ENCODE measurements at regions not wholly inside any gene's neighbourhood (a gene's known extent, or its start where the extent isn't known, plus 50 kb on each side); places are given as distances from the start of the nearest gene placed in this dataset.
"Not testable (repeated sequence)": the region's sequence is repeated elsewhere in the genome, so short reads cannot be mapped to it uniquely, and the experiment has no call there.

DNA sequence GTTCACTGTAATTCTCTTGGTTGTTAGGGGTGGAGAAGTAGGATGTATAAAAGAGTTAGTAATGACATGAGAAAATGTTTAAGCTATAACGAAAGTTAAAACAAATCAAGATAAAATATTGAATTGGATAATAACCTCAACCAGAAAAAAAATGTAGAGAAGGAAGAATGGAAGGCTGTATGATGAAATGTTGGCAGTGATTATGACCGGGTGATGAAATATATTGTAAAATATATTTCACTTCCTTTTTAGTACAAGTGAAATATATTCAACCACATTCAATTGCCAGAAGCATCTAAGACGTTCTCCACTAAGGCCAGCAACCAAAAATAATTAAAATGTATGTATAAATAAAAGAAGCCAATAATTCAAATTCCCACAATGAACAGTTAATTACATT is 309.3 kb upstream of the FGF13 start:
- ATAC-seq, result no peak

GRCh38 chrX:139018436-139018835 is 306.9 kb upstream of the FGF13 start:
- ATAC-seq, result no peak

DNA sequence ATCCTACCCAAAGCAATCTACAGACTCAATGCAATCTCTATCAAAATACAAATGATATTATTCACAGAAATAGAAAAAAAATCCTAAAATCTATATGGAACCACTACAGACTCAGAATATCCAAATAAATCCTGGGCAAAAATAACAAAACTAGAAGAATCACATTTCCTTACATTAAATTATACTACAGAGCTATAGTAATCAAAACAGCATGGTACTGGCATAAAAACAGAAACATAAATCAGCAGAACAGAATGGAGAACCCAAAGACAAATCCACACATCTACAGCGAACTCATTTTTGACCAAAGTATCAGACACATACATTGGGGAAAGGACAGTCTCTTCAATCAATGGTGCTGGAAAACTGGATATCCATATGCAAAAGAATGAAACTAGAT is 304.1 kb upstream of the FGF13 start:
- ATAC-seq, result no peak

- ATAC-seq, result no peak
These were observed 296.7 kb upstream of the FGF13 start for GRCh38 chrX:139008185-139008584.

DNA sequence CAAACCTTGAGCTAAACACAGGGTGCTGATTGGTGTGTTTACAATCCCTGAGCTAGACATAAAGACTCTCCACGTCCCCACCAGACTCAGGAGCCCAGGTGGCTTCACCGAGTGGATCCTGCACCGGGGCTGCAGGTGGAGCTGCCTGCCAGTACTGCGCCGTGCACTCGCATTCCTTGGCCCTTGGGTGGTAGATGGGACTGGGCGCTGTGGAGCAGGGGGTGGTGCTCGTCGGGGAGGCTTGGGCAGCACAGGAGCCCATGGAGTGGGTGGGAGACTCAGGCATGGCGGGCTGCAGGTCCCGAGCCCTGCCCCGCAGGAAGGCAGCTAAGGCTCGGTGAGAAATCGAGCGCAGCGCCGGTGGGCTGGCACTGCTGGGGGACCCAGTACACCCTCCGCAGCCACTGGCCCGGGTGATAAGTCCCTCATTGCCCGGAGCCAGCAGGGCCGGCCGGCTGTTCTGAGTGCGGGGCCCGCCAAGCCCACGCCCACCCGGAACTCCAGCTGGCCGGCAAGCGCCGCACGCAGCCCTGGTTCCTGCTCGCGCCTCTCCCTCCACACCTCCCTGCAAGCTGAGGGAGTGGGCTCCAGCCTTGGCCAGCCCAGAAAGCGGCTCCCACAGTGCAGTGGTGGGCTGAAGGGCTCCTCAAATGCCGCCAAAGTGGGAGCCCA is 292.5 kb upstream of the FGF13 start:
- ATAC-seq, result not testable (repeated sequence)

GRCh38 chrX:139002319-139002718 is 290.8 kb upstream of the FGF13 start:
- ATAC-seq, result no peak

- no peak for ATAC-seq
These were observed 284.8 kb upstream of the FGF13 start for GRCh38 chrX:138996268-138996667.

DNA sequence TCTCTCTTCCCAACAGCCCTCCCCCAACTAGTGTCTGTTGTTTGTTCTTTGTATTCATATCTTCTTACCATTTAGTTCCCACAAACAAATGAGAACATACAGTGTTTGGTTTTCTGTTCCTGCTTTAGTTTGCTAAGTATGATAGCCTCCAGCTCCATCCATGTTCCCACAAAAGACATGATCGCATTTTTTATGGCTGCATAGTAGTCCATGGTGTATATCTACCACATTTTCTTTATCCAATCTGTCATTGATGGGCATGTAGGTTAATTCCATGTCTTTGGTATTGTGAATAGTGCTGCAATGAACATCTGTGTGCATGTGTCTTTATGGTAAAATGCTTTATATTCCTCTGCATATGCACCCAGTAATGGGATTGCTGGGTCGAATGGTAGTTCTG is 283.9 kb upstream of the FGF13 start:
- ATAC-seq, result no peak

DNA sequence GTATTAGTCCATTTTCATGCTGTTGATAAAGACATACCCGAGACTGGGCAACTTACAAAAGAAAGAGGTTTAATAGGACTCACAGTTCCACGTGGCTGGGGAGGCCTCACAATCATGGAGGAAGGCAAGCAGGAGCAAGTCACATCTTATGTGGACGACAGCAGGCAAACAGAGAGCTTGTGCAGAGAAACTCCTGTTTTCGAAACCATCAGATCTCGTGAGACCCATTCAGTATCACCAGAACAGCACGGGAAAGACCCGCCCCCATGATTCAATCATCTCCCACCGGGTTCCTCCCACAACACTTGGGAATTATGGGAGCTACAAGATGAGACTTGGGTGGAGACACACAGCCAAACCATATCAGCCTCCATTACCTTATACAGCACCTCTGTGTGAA is 278.9 kb upstream of the FGF13 start:
- not testable (repeated sequence) for ATAC-seq

DNA sequence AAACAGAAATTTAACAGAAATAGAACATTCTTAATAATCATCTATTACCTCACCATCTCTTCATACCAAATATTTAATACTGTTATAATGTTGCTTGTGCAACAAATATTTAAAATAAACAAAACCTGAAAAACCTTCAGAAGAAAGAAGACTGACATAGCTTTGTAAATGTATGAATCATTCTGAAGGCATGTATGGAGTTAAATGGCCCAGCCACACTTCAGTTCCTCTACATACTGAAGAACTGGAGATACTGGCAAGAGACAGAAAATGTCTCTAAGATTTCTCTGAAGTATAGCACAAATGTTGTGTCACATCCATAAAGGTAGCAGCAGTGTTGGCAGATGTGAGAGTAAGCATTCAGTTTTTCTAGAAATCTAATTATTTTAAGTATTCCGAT is 275.3 kb upstream of the FGF13 start:
- no peak for ATAC-seq

- no peak for ATAC-seq
These were observed 274.7 kb upstream of the FGF13 start for GRCh38 chrX:138986235-138986634.

DNA sequence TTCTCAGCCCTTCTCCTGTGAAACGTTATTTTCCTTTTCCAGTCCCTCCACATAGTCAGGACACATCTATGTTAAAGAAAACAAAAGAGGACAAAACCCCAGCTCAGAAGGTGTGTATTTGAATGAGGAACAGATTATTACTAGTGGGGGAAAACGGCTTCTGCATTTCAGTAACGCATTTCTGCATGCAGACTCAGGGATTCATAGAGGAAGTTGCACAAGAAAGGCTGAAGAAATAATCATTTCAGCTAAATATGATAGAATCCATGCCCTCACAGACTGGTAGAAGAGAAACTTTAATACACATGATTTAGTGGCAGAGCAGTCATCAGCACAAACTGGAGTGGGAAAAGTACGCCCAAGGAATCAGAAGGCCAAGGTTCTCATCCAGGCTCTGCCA is 270.8 kb upstream of the FGF13 start:
- no peak for ATAC-seq

- no peak for ATAC-seq
These were observed 253.0 kb upstream of the FGF13 start for GRCh38 chrX:138964501-138964900.

DNA sequence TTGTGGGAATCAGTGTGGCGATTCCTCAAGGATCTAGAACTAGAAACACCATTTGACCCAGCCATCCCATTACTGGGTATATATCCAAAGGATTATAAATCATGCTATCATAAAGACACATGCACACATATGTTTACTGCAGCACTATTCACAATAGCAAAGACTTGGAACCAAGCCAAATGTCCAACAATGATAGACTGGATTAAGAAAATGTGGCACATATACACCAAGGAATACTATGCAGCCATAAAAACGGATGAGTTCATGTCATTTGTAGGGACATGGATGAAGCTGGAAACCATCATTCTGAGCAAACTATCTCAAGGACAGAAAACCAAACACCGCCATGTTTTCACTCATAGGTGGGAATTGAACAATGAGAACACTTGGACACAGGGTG is 250.9 kb upstream of the FGF13 start:
- not testable (repeated sequence) for ATAC-seq

GRCh38 chrX:138954976-138955375 is 243.5 kb upstream of the FGF13 start:
- no peak for ATAC-seq

GRCh38 chrX:138946926-138947325 is 235.4 kb upstream of the FGF13 start:
- ATAC-seq, result no peak

DNA sequence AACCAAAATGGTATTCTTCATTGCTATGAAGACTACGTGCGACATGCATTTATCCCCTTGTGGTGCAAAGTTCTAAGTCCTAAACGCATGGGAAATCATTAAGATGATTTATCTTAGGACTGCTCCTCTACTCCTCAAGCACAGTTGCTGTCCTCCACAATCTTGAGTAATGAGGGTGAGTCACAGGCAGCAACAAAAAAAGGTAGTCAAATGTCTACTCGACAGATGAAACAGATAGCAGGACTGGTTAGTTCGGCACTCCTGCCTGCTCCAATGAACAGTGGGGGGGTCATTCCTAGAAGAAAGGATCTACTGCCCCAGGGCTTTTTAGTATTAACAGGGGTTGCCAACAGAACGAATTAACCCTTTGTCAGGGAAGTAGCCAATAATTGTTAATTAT is 233.7 kb upstream of the FGF13 start:
- ATAC-seq, result no peak

DNA sequence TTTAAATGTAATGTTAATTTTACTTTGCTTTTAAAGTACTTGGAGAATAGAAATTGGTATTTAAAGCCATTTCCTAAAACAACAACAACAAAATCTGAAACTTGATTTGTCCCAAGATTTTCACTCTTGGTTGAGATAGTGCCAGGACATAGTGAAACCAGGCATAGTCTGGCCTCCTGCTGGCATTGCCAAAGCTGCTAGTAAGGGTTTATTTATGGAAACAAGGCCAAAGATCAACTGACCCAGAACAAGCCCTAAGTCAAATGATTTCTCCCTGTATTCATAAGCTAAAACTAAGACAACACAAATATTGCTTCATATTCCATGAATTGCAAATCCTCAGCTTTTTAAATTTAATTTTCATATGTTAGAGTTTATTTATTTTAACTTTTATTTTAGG is 227.5 kb upstream of the FGF13 start:
- ATAC-seq, result no peak

- no peak for ATAC-seq
These were observed 226.5 kb upstream of the FGF13 start for GRCh38 chrX:138938003-138938402.

GRCh38 chrX:138931212-138931611 is 219.7 kb upstream of the FGF13 start:
- no peak for ATAC-seq

- ATAC-seq, result no peak
These were observed 219.0 kb upstream of the FGF13 start for GRCh38 chrX:138930583-138930945.

- no peak for ATAC-seq
These were observed 218.5 kb upstream of the FGF13 start for GRCh38 chrX:138929926-138930582.

DNA sequence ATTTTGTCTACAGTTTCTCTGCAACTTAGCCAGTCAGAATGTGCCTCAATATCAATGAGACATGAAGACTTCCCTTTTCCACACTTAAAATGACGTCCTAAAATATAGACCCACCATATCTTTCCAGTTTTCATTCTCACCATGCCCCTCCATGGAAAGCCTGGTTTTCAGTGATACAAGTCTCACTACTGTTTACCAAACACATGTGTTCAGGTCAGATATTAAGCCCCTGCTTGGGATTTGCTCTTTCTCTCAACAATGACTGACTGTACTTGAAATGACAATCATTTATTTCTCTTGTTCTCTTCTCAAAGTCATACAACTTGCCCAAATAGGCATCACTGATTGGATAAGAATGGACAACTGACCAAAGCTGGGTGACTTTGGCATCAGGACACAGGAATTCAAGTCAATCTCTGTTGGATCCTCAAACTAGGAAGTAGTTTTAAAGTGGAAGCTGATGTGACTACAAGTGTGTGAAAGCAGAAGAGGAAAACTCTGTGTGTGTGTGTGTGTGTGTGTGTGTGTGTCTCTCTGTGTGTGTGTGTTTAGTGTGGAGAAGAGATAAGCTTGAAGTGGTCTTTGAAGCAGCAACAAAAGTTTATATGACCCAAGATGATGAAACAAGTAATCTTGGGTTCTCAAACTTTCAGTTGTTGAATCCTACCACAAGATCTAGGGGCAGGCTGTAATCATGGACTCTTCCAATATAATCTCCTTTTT is 217.4 kb upstream of the FGF13 start:
- ATAC-seq, result no peak

- ATAC-seq, result peak; percentile 90
These were observed 213.8 kb upstream of the FGF13 start for GRCh38 chrX:138925330-138925729.

Measured in esophagus mucosa (tissue), 1 donor.